ENCODE measurements at regions not wholly inside any gene's neighbourhood (a gene's known extent, or its start where the extent isn't known, plus 50 kb on each side); places are given as distances from the start of the nearest gene placed in this dataset.
"Not testable (repeated sequence)": the region's sequence is repeated elsewhere in the genome, so short reads cannot be mapped to it uniquely, and the experiment has no call there.

- H3K27ac ChIP-seq, result no peak overlapping the region
- H3K36me3 ChIP-seq, result no peaks in the 10 kb centered on the region
- H3K9me3 ChIP-seq, result no peaks in the 10 kb centered on the region
- peaks cover 0 to 15% (median 7%) of the 10 kb centered on the region in 4 donors for H3K4me1 ChIP-seq
- no peak for TF ChIP-seq CTCF (IDR thresholded peaks at IDR 0.05)
- TF ChIP-seq POLR2A (IDR thresholded peaks at IDR 0.05), result no peak
- TF ChIP-seq POLR2AphosphoS5 (IDR thresholded peaks at IDR 0.05), result no peak
- TF ChIP-seq EP300 (IDR thresholded peaks at IDR 0.05), result no peak
- no peak overlapping the region for H3K4me3 ChIP-seq
- no peak for DNase-seq
- intact Hi-C loops (cut with DNase I), result no loop called here
- no peaks in the 10 kb centered on the region for H3K27me3 ChIP-seq
- WGBS, 2 donors, result 81 to 85% methylated on average over 15 of the region's 15 CpGs
Observed at GRCh38 chr4:79723507-79723906, 315.5 kb upstream of the GK2 start.

GRCh38 chr4:79700356-79700755, 292.3 kb upstream of the GK2 start:
- H3K4me3 ChIP-seq, result no peak overlapping the region
- intact Hi-C loops (cut with DNase I), result no loop called here
- H3K27me3 ChIP-seq, result no peaks in the 10 kb centered on the region
- no peak for DNase-seq
- H3K27ac ChIP-seq, result no peak overlapping the region
- no peaks in the 10 kb centered on the region for H3K9me3 ChIP-seq
- TF ChIP-seq EP300 (IDR thresholded peaks at IDR 0.05), result no peak
- TF ChIP-seq POLR2A (IDR thresholded peaks at IDR 0.05), result no peak
- no peak for TF ChIP-seq POLR2AphosphoS5 (IDR thresholded peaks at IDR 0.05)
- TF ChIP-seq CTCF (IDR thresholded peaks at IDR 0.05), result no peak
- H3K36me3 ChIP-seq, result no peaks in the 10 kb centered on the region
- H3K4me1 ChIP-seq, result no peaks in the 10 kb centered on the region

GRCh38 chr4:79697444-79697843, 289.4 kb upstream of the GK2 start:
- H3K27ac ChIP-seq, result no peak overlapping the region
- no peak for TF ChIP-seq EP300 (IDR thresholded peaks at IDR 0.05)
- TF ChIP-seq POLR2AphosphoS5 (IDR thresholded peaks at IDR 0.05), result no peak
- TF ChIP-seq POLR2A (IDR thresholded peaks at IDR 0.05), result no peak
- no peak for TF ChIP-seq CTCF (IDR thresholded peaks at IDR 0.05)
- no peaks in the 10 kb centered on the region for H3K27me3 ChIP-seq
- no peaks in the 10 kb centered on the region for H3K36me3 ChIP-seq
- H3K4me3 ChIP-seq, result no peak overlapping the region
- no peaks in the 10 kb centered on the region for H3K4me1 ChIP-seq
- intact Hi-C loops (cut with DNase I), result no loop called here
- peaks cover 0 to 2% (median 0%) of the 10 kb centered on the region in 4 donors for H3K9me3 ChIP-seq
- DNase-seq, result no peak
- 84 to 85% methylated on average over 4 of the region's 4 CpGs for WGBS, 2 donors

GRCh38 chr4:79696534-79696933, 288.5 kb upstream of the GK2 start:
- H3K9me3 ChIP-seq; DNase-seq; H3K27ac ChIP-seq; H3K4me1 ChIP-seq; intact Hi-C loops (cut with DNase I); H3K4me3 ChIP-seq; H3K36me3 ChIP-seq; H3K27me3 ChIP-seq: not testable (repeated sequence)
- WGBS, 2 donors, result 76 to 82% methylated on average over 3 of the region's 3 CpGs

- no peak for TF ChIP-seq CTCF (IDR thresholded peaks at IDR 0.05)
- TF ChIP-seq EP300 (IDR thresholded peaks at IDR 0.05), result no peak
- no peak for TF ChIP-seq POLR2A (IDR thresholded peaks at IDR 0.05)
- TF ChIP-seq POLR2AphosphoS5 (IDR thresholded peaks at IDR 0.05), result no peak
- 86 to 88% methylated on average over 3 of the region's 3 CpGs for WGBS, 2 donors
- no peak for DNase-seq
Observed at GRCh38 chr4:79695848-79696247, 287.8 kb upstream of the GK2 start.

More at GRCh38 chr4:79695848-79696247, 287.8 kb upstream of the GK2 start:
- Histone ChIP-seq H3K27me3 (no peaks in the 10 kb centered on the region), H3K9me3 (peaks cover 0 to 2% (median 0%) of the 10 kb centered on the region in 4 donors), H3K36me3 (no peaks in the 10 kb centered on the region), H3K4me3 (no peak overlapping the region), H3K27ac (no peak overlapping the region), H3K4me1 (no peaks in the 10 kb centered on the region)
- intact Hi-C loops (cut with DNase I), result no loop called here

All from sigmoid colon (tissue), 6 donors.